ENCODE measurements at regions not wholly inside any gene's neighbourhood (a gene's known extent, or its start where the extent isn't known, plus 50 kb on each side); places are given as distances from the start of the nearest gene placed in this dataset.
A peak's percentile ranks its signal among the peaks of the same experiment; 100 is the strongest.

GRCh38 chr20:39837561-39837960 lies 851.5 kb downstream of the MAFB start:
- DNase-seq (ENCODE audit: extremely low spot score, insufficient read length, low read depth) (no peak), FAIRE-seq (no peak)

- DNase-seq (ENCODE audit: extremely low spot score, insufficient read length, low read depth) (no peak), FAIRE-seq (no peak)
Observed at GRCh38 chr20:39835130-39835842, 853.8 kb downstream of the MAFB start.

GRCh38 chr20:39830903-39831302 lies 858.1 kb downstream of the MAFB start:
- FAIRE-seq (no peak), DNase-seq (ENCODE audit: extremely low spot score, insufficient read length, low read depth) (no peak)

GRCh38 chr20:39829661-39830060 lies 859.4 kb downstream of the MAFB start:
- FAIRE-seq, result peak; percentile 95

GRCh38 chr20:39829256-39829655 lies 859.8 kb downstream of the MAFB start:
- FAIRE-seq (no peak), DNase-seq (ENCODE audit: extremely low spot score, insufficient read length, low read depth) (no peak)

More at GRCh38 chr20:39829661-39830060, 859.4 kb downstream of the MAFB start:
- peak; percentile 49 for DNase-seq (ENCODE audit: extremely low spot score, insufficient read length, low read depth)

- no peak for DNase-seq (ENCODE audit: extremely low spot score, insufficient read length, low read depth)
- peak; percentile 91 for FAIRE-seq
Observed at GRCh38 chr20:39825950-39826349, 863.1 kb downstream of the MAFB start.

- DNase-seq (ENCODE audit: extremely low spot score, insufficient read length, low read depth) (no peak), FAIRE-seq (no peak)
Observed at GRCh38 chr20:39825524-39825923, 863.4 kb downstream of the DHX35 start.

- no peak for DNase-seq (ENCODE audit: extremely low spot score, insufficient read length, low read depth)
- no peak for FAIRE-seq
Observed at GRCh38 chr20:39823224-39823623, 861.1 kb downstream of the DHX35 start.

GRCh38 chr20:39822667-39823066 lies 860.5 kb downstream of the DHX35 start:
- no peak for FAIRE-seq
- DNase-seq (ENCODE audit: extremely low spot score, insufficient read length, low read depth), result no peak

GRCh38 chr20:39813190-39813829 lies 851.2 kb downstream of the DHX35 start:
- FAIRE-seq (no peak), DNase-seq (ENCODE audit: extremely low spot score, insufficient read length, low read depth) (no peak)

GRCh38 chr20:39812116-39812515 lies 850.0 kb downstream of the DHX35 start:
- no peak for FAIRE-seq
- no peak for DNase-seq (ENCODE audit: extremely low spot score, insufficient read length, low read depth)

- FAIRE-seq, result no peak
- DNase-seq (ENCODE audit: extremely low spot score, insufficient read length, low read depth), result no peak
Observed at GRCh38 chr20:39810309-39810708, 848.2 kb downstream of the DHX35 start.

GRCh38 chr20:39808613-39809012 lies 846.5 kb downstream of the DHX35 start:
- DNase-seq (ENCODE audit: extremely low spot score, insufficient read length, low read depth) (no peak), FAIRE-seq (no peak)

- peak; percentile 68 for FAIRE-seq
- DNase-seq (ENCODE audit: extremely low spot score, insufficient read length, low read depth), result no peak
Observed at GRCh38 chr20:39800548-39800947, 838.4 kb downstream of the DHX35 start.

GRCh38 chr20:39800111-39800510 lies 838.0 kb downstream of the DHX35 start:
- DNase-seq (ENCODE audit: extremely low spot score, insufficient read length, low read depth) (peak; percentile 7), FAIRE-seq (peak; percentile 90)

- FAIRE-seq (peak; percentile 56), DNase-seq (ENCODE audit: extremely low spot score, insufficient read length, low read depth) (no peak)
Observed at GRCh38 chr20:39799366-39799965, 837.3 kb downstream of the DHX35 start.

GRCh38 chr20:39795401-39796272 lies 833.5 kb downstream of the DHX35 start:
- no peak for FAIRE-seq
- DNase-seq (ENCODE audit: extremely low spot score, insufficient read length, low read depth), result no peak

GRCh38 chr20:39792334-39792733 lies 830.2 kb downstream of the DHX35 start:
- DNase-seq (ENCODE audit: extremely low spot score, insufficient read length, low read depth) (no peak), FAIRE-seq (no peak)

GRCh38 chr20:39789411-39789810 lies 827.3 kb downstream of the DHX35 start:
- FAIRE-seq (peak; percentile 44), DNase-seq (ENCODE audit: extremely low spot score, insufficient read length, low read depth) (no peak)

GRCh38 chr20:39785252-39785917 lies 823.2 kb downstream of the DHX35 start:
- no peak for FAIRE-seq
- no peak for DNase-seq (ENCODE audit: extremely low spot score, insufficient read length, low read depth)

Measured in GM18507 (cell line).